ENCODE measurements at regions not wholly inside any gene's neighbourhood (a gene's known extent, or its start where the extent isn't known, plus 50 kb on each side); places are given as distances from the start of the nearest gene placed in this dataset.

- Mint-ChIP-seq H3K36me3 (peaks cover 69 to 74% of the 10 kb centered on the region in 2 donors), H3K27ac (peak overlapping the region in 3 of 7 donors; percentile 2 to 46 (median 16))
- no peaks in the 10 kb centered on the region for H3K79me2 ChIP-seq (ENCODE audit: insufficient read depth, low read length)
Observed at GRCh38 chr7:149561072-149561471, 63.5 kb upstream of the ZNF746 start.

GRCh38 chr7:149559711-149560110, 62.1 kb upstream of the ZNF746 start:
- Histone ChIP-seq H3K27ac (ENCODE audit: low read depth in 1 of 2, low read length in 2 of 2) (peak overlapping the region in 1 of 2 donors; percentile 67), H3K4me3 (replicated peaks in 1 of 3; ENCODE audit: low read depth in 2 of 3, low read length in 3 of 3) (no peak overlapping the region), H3K4me2 (replicated peaks; ENCODE audit: extremely low read depth, low read length, poor library complexity, severe bottlenecking) (no peak overlapping the region), H3K9ac (ENCODE audit: insufficient read depth, low read length, poor library complexity, severe bottlenecking) (no peak overlapping the region), H3K4me1 (ENCODE audit: control insufficient read depth in 1 of 2, insufficient read depth in 2 of 2, low read length in 2 of 2) (peaks cover 13 to 14% of the 10 kb centered on the region in 2 donors), H4K20me1 (ENCODE audit: insufficient read depth, low read length) (peaks cover 6% of the 10 kb centered on the region), H3K36me3 (replicated peaks in 1 of 2; ENCODE audit: control insufficient read depth in 1 of 2, insufficient read depth in 2 of 2, low read length in 2 of 2) (peaks cover 24 to 68% of the 10 kb centered on the region in 2 donors), H3K79me2 (ENCODE audit: insufficient read depth, low read length) (no peaks in the 10 kb centered on the region), H2AFZ (ENCODE audit: insufficient read depth, low read depth, low read length, poor library complexity, severe bottlenecking) (no peak overlapping the region), H3K27me3 (ENCODE audit: control insufficient read depth in 2 of 2, insufficient read depth in 2 of 2, low read length in 2 of 2) (no peaks in the 10 kb centered on the region), H3K9me3 (replicated peaks in 1 of 2; ENCODE audit: control insufficient read depth in 1 of 2, insufficient read depth in 1 of 2, low read length in 2 of 2) (no peaks in the 10 kb centered on the region)
- H3K27ac Mint-ChIP-seq: peak overlapping the region; percentile 20 to 81 (median 67)
- intact Hi-C loops (cut with micrococcal nuclease): no loop called here
- DNase-seq: peak; percentile 5 to 28 (median 25)
- 9% methylated on average over 3 of the region's 4 CpGs for WGBS (ENCODE audit: insufficient coverage)
- peak overlapping the region; percentile 4 to 49 for H3K4me3 Mint-ChIP-seq
- peaks cover 63 to 75% of the 10 kb centered on the region in 2 donors for H3K36me3 Mint-ChIP-seq
- TF ChIP-seq CTCF (IDR thresholded peaks at IDR 0.05): no peak
- H3K4me1 Mint-ChIP-seq: peaks cover 17% of the 10 kb centered on the region
- peaks cover 0 to 5% (median 0%) of the 10 kb centered on the region in 7 donors for H3K9me3 Mint-ChIP-seq
- peaks cover 0 to 2% (median 0%) of the 10 kb centered on the region in 3 donors for H3K27me3 Mint-ChIP-seq (ENCODE audit: low read depth in 3 of 3)

More at GRCh38 chr7:149561072-149561471, 63.5 kb upstream of the ZNF746 start:
- Histone ChIP-seq H3K4me2 (replicated peaks; ENCODE audit: extremely low read depth, low read length, poor library complexity, severe bottlenecking) (no peak overlapping the region), H3K27ac (ENCODE audit: low read depth in 1 of 2, low read length in 2 of 2) (no peak overlapping the region), H3K36me3 (replicated peaks in 1 of 2; ENCODE audit: control insufficient read depth in 1 of 2, insufficient read depth in 2 of 2, low read length in 2 of 2) (peaks cover 24 to 77% of the 10 kb centered on the region in 2 donors), H3K4me3 (replicated peaks in 1 of 3; ENCODE audit: low read depth in 2 of 3, low read length in 3 of 3) (no peak overlapping the region), H2AFZ (ENCODE audit: insufficient read depth, low read depth, low read length, poor library complexity, severe bottlenecking) (no peak overlapping the region), H3K4me1 (ENCODE audit: control insufficient read depth in 1 of 2, insufficient read depth in 2 of 2, low read length in 2 of 2) (peaks cover 13 to 14% of the 10 kb centered on the region in 2 donors), H3K27me3 (ENCODE audit: control insufficient read depth in 2 of 2, insufficient read depth in 2 of 2, low read length in 2 of 2) (no peaks in the 10 kb centered on the region), H3K9me3 (replicated peaks in 1 of 2; ENCODE audit: control insufficient read depth in 1 of 2, insufficient read depth in 1 of 2, low read length in 2 of 2) (no peaks in the 10 kb centered on the region), H3K9ac (ENCODE audit: insufficient read depth, low read length, poor library complexity, severe bottlenecking) (no peak overlapping the region), H4K20me1 (ENCODE audit: insufficient read depth, low read length) (peaks cover 6% of the 10 kb centered on the region)
- intact Hi-C loops (cut with micrococcal nuclease): no loop called here
- no CpG with 5 or more reads among the region's 3 CpGs for WGBS (ENCODE audit: insufficient coverage)
- peaks cover 0 to 2% (median 0%) of the 10 kb centered on the region in 3 donors for H3K27me3 Mint-ChIP-seq (ENCODE audit: low read depth in 3 of 3)
- peaks cover 17% of the 10 kb centered on the region for H3K4me1 Mint-ChIP-seq
- DNase-seq: no peak
- H3K4me3 Mint-ChIP-seq: no peak overlapping the region
- TF ChIP-seq CTCF (IDR thresholded peaks at IDR 0.05): no peak
- H3K9me3 Mint-ChIP-seq: peaks cover 0 to 5% (median 2%) of the 10 kb centered on the region in 7 donors

Measured in CD14-positive monocyte (primary cell).